Psoas muscle (tissue), 7 donors: ENCODE measurements at regions not wholly inside any gene's neighbourhood (a gene's known extent, or its start where the extent isn't known, plus 50 kb on each side); places are given as distances from the start of the nearest gene placed in this dataset.

Experiments used
- ATAC-seq, 4 donors: fragments of 200-7000 bp; cut with Tn5 transposase; one replicate each; pipeline ENCODE4 v1.9.1; 2020; ENCODE audit warnings: moderate library complexity in 3 of 4, mild to moderate bottlenecking in 2 of 4
- DNase-seq, 2 donors: peaks; one replicate each; pipeline ENCODE4 v3.0.0-alpha.2; 2020
- H3K27ac ChIP-seq: fragments of 200-600 bp; one replicate; pipeline ENCODE4 v1.8.0; 2022
- H3K27me3 ChIP-seq, 3 donors: fragments of 200-600 bp in 1 of 3; one replicate each; pipeline versions ENCODE4 v1.6.1 to v1.8.0; 2013 to 2022; ENCODE audit warnings: low read length in 2 of 3, mild to moderate bottlenecking in 2 of 3, moderate library complexity in 1 of 3; ENCODE audit not compliant: insufficient read depth in 3 of 3
- H3K36me3 ChIP-seq, 2 donors: fragments of 200-600 bp in 1 of 2; one replicate each; pipeline versions ENCODE4 v1.6.1 to v1.8.0; 2013 to 2022; ENCODE audit warnings: low read depth in 1 of 2, mild to moderate bottlenecking in 1 of 2, moderate library complexity in 1 of 2; ENCODE audit not compliant: insufficient read depth in 1 of 2
- H3K4me1 ChIP-seq: fragments of 200-600 bp; one replicate; pipeline ENCODE4 v1.8.0; 2022
- H3K4me3 ChIP-seq: fragments of 200-600 bp; one replicate; pipeline ENCODE4 v1.8.0; 2022; ENCODE audit warnings: mild to moderate bottlenecking
- H3K9me3 ChIP-seq: fragments of 200-600 bp; one replicate; pipeline ENCODE4 v1.8.0; 2022
- WGBS, 3 donors: extraction: QIAGEN DNeasy Blood & Tissue Kit; methylation state at CpG; one replicate each; pipeline versions ENCODE4 v1.1.6 to v1.1.7; 2013; 5-methylcytosine and 5-hydroxymethylcytosine counted together
- intact Hi-C, 2 donors: fragments of 100-400 bp; cut with DNase I; formaldehyde crosslinking; loops; one replicate each; pipeline versions ENCODE4 v1.11.0 to v1.14.2; 2022
- TF ChIP-seq, protein P1 (sequence below): fragments of 200-600 bp; IDR thresholded peaks from one replicate; pipeline ENCODE4 v1.8.0; 2022; ENCODE audit warnings: antibody characterized with exemption
- donor health status: healthy with polysubstance abuse.
- donor health status: DM: no; HTN: no; CAD: no; lungs with moderate emphysema.
- donor health status: Bipolar disorder and iron deficiency.
- donor health status: healthy.
- donor health status: DM: yes; HTN: yes; CAD: no.
- donor health status: DM: no; HTN: no; CAD: no.
- donor health status: DM: yes; HTN: yes; CAD: no.

DNA sequence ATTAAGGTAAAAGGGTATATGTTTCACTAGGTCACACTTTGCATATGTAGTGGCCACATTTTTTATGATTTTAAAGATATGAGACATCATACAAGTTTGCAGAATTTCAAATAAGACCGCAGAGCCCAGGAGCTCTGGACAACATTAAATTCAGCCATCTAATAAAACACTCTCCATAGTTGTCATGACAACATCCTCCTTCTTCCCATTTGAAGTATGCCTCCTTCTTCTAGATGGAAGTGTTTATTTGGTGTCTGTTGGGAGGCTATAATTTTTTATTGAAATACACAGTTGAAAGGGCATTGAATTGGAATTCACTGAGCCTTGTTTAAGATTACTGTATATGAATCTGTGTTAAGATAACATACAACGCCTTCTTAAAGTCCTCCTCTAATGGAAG is 467.3 kb downstream of the CMPK2 start:
- Histone ChIP-seq H3K27me3 (no peaks in the 10 kb centered on the region), H3K9me3 (no peaks in the 10 kb centered on the region), H3K36me3 (no peaks in the 10 kb centered on the region), H3K4me1 (no peaks in the 10 kb centered on the region), H3K4me3 (no peak overlapping the region), H3K27ac (no peak overlapping the region)
- TF ChIP-seq, protein P1, sequence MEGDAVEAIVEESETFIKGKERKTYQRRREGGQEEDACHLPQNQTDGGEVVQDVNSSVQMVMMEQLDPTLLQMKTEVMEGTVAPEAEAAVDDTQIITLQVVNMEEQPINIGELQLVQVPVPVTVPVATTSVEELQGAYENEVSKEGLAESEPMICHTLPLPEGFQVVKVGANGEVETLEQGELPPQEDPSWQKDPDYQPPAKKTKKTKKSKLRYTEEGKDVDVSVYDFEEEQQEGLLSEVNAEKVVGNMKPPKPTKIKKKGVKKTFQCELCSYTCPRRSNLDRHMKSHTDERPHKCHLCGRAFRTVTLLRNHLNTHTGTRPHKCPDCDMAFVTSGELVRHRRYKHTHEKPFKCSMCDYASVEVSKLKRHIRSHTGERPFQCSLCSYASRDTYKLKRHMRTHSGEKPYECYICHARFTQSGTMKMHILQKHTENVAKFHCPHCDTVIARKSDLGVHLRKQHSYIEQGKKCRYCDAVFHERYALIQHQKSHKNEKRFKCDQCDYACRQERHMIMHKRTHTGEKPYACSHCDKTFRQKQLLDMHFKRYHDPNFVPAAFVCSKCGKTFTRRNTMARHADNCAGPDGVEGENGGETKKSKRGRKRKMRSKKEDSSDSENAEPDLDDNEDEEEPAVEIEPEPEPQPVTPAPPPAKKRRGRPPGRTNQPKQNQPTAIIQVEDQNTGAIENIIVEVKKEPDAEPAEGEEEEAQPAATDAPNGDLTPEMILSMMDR: no peak
- DNase-seq (no peak), ATAC-seq (no peak)
- 91 to 93% (median 91%) methylated on average over 2 of the region's 2 CpGs for WGBS, 3 donors
- intact Hi-C loops: no loop called here

DNA sequence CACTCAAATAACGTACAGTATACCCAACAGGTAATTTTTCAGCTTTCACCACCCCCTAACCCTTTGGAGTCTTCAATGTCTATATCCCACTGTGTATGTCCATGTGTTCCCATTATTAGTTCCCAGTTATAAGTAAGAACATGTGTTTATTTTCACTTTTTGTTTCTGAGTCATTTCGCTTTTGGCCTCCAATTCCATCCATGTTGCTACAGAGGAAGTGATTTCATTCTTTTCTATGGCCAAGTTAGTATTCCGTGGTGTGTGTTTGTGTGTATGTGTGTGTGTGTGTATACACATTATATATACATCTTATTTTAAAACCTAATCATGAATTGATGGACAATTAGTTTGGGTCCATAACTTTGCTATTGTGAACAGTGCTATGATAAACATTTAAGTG is 464.4 kb downstream of the CMPK2 start:
- intact Hi-C loops: no loop called here
- TF ChIP-seq, protein P1: no peak
- Histone ChIP-seq H3K27me3 (no peaks in the 10 kb centered on the region), H3K27ac (no peak overlapping the region), H3K4me3 (no peak overlapping the region), H3K4me1 (no peaks in the 10 kb centered on the region), H3K36me3 (no peaks in the 10 kb centered on the region), H3K9me3 (no peaks in the 10 kb centered on the region)
- 77 to 82% (median 78%) methylated on average over 3 of the region's 3 CpGs for WGBS, 3 donors
- no peak for ATAC-seq
- no peak for DNase-seq

DNA sequence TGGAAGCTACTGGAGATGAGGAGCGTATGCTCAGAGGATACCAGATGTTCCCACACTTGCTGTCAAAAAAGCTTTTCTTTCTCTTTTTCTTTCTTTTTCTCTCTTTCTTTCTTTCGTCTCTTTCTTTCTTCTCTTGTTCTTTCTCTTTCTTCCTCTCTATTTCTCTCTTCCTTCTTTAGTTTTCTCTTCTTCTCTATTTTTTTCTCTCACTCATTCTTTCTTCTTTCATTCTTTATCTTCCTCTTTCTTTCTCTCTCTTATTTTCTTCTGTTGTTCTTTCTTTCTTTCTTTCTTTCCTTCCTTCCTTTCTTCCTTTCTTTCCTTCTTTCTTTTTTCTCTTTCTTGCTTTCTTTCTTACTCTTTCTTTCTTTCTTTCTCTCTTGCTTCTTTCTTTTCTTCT is 457.6 kb downstream of the CMPK2 start:
- H3K27ac ChIP-seq: no peak overlapping the region
- H3K36me3 ChIP-seq: no peaks in the 10 kb centered on the region
- no peaks in the 10 kb centered on the region for H3K27me3 ChIP-seq
- TF ChIP-seq, protein P1: no peak
- no peak for DNase-seq
- no peaks in the 10 kb centered on the region for H3K4me1 ChIP-seq
- intact Hi-C loops: no loop called here
- no peak for ATAC-seq
- 71 to 77% (median 73%) methylated on average over 2 of the region's 2 CpGs for WGBS, 3 donors
- H3K4me3 ChIP-seq: no peak overlapping the region
- no peaks in the 10 kb centered on the region for H3K9me3 ChIP-seq

DNA sequence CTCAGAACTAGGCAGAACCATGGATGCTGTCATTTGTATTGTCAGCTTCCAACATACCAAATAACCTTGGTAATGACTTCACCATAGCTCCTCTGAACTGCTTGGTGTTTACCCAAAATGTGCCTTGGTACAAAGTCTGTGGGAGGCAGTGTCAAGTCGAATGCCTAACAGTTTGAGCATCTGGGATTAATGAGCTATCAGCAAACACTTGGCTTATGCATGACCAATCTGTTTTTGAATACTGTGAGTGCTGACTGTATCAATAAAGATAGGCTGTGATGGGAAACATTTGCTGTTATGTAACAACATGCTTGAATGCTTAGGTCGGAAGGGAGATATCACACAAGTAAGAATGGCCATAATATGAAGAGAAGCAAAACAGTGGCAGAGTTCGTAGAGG is 455.4 kb downstream of the CMPK2 start:
- TF ChIP-seq, protein P1: no peak
- DNase-seq (no peak), ATAC-seq (no peak)
- H3K9me3 ChIP-seq: no peaks in the 10 kb centered on the region
- intact Hi-C loops: no loop called here
- 61 to 73% (median 67%) methylated on average over 3 of the region's 3 CpGs for WGBS, 3 donors
- H3K4me1 ChIP-seq: no peaks in the 10 kb centered on the region
- no peak overlapping the region for H3K27ac ChIP-seq
- H3K36me3 ChIP-seq: no peaks in the 10 kb centered on the region
- no peak overlapping the region for H3K4me3 ChIP-seq
- H3K27me3 ChIP-seq: no peaks in the 10 kb centered on the region

DNA sequence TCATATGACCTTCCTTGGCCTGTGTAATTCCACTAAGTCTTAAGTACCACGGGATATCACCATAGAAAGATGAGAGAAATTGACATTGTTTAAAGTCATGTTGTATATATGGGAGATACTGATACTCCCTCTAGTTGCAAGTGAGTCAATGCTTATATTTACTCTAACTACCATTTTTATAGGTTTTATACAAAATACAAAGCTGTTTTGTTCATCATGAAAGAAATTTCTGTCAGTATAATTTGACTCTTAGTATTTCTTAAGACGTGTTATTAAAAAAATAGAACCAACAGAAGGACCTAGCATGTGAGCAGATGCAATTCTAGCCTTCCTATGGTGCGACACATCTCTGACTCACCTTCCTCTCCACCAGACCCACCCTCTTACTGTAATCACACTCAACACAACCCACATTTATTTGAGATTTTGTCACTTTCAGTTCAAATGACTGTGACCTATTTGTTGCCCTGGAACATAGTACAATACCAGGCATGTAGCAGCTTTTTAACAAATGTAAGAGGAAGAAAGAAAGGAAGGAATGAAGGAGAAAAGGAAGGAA is 453.1 kb downstream of the CMPK2 start:
- Histone ChIP-seq H3K4me1 (no peaks in the 10 kb centered on the region), H3K4me3 (no peak overlapping the region), H3K36me3 (no peaks in the 10 kb centered on the region), H3K9me3 (no peaks in the 10 kb centered on the region), H3K27me3 (no peaks in the 10 kb centered on the region), H3K27ac (no peak overlapping the region)
- intact Hi-C loops: no loop called here
- DNase-seq (no peak), ATAC-seq (no peak)
- WGBS, 3 donors: 60 to 82% (median 71%) methylated on average over 3 of the region's 3 CpGs
- TF ChIP-seq, protein P1: no peak
